ENCODE measurements at regions not wholly inside any gene's neighbourhood (a gene's known extent, or its start where the extent isn't known, plus 50 kb on each side); places are given as distances from the start of the nearest gene placed in this dataset.
A peak's percentile ranks its signal among the peaks of the same experiment; 100 is the strongest.

DNA sequence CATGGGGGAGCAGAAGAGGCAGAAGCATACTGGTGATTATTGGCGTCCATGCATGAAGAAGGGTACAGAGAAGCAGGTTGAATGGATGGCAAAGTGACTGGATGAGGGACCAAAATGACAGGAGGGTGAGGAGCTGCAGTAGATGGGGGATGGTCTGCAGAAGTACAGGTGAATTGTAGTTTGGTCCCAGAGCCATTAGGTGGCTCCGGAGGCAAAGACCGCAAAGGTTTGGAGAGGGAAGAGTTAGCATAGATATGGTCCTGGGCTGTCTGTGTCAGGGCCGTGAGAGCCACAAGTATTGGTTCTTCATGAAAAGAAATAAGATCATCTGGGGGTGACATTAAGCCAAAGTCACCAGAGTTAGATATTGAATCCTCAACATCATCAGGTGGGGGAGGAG lies 59.0 kb upstream of the ZNF726 start:
- no peak for DNase-seq

DNA sequence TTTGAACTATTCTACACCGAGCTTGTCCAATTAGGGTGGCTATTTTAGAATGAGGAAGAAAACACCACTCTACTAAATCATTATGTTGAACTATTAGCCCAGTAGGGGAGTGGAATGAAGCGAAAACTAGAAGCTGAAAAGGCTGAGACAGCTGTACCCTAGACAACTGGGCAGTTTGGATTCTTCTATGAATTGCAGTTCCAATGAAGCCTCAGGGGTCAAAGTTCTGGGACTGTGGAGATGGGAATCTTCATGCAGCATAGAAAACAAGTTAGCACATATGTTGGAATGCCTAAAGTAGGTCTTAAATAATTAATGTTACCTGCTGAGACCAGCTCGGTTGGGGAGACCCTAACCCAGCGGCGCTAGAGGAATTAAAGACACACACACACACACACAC lies 62.7 kb upstream of the ZNF726 start:
- DNase-seq: no peak

DNA sequence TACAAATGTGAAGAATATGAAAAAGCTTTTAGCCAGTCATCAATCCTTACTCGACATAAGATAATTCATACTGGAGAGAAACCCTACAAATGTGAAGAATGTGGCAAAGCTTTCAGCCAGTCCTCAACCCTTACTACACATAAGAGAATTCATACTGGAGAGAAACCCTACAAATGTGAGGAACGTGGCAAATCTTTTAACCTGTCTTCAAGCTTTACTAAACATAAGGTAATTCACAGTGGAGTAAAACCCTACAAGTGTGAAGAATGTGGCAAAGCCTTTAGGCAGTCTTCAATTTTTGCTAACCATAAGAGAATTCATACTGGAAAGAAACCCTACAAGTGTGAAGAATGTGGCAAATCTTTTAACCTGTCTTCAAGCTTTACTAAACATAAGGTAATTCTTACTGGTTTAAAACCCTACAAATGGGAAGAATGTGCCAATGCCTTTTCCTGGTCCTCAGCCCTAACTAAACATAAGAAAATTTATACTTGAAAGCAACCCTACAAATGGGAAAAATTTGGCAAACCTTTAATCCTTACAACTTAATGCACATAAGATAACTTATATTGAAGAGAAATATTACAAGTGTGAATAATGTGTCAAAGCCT lies 74.1 kb upstream of the ZNF681 start:
- no peak for DNase-seq

- peak in 1 of 5 experiments; percentile 37 for DNase-seq
Measured at GRCh38 chr19:23823952-23824389, 65.3 kb upstream of the ZNF681 start.

DNA sequence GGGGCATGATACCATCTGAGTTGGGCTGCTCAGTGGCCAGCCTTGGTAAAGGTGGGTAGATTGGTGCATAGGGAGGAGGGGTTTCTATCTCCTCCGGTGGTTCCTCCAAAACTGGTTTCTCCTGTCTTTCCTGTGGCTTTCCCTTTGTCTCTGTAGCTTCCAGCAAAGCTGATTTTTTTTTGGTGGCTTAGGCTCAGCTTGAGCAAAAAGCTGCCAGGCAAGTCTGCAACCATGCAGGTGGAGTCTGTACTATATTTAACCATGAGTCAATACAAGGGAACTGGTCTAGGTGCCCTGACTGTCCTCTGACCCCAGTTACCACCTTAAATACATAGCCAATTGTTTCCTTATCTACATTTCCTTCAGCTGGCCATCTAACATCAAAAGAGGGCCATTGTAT lies 64.0 kb upstream of the ZNF681 start:
- no peak for DNase-seq

GRCh38 chr19:23817519-23817918 lies 58.8 kb upstream of the ZNF681 start:
- peak in 1 of 5 experiments; percentile 53 for DNase-seq

DNA sequence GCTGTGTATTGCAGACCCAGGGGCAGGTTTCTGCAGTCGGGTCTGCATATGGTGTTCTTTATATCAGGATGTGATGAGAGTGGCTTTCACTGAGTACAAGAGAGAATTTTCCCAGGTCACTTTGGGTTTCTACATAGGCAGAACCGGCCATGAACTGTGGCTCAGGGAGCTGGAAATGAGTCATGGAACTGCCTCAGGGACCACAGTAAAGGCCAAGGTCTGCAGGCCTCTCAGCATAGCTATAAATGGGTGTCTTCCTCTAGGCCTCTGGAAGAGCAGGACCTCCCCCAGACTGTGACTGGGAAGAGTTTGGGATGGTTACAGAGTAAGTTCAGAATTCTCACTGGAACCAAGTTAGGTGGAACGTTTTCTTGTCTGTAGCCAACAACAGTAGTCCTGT lies 51.8 kb upstream of the ZNF681 start:
- no peak for DNase-seq

Measured in T-helper 2 cell (primary cell).